HCT116 (cell line): ENCODE measurements at regions not wholly inside any gene's neighbourhood (a gene's known extent, or its start where the extent isn't known, plus 50 kb on each side); places are given as distances from the start of the nearest gene placed in this dataset.

Experiments
- ATAC-seq: fragments of 200-7000 bp; cut with Tn5 transposase; 2 replicates; pipeline ENCODE4 v1.9.1; 2020; ENCODE audit warnings: mild to moderate bottlenecking, moderate library complexity
- BruUV-seq: library from RNA; stranded (reverse); fragments of 400-500 nt; replicated peaks from 2 replicates; lab custom pipeline; 2021; lab: Mats Ljungman, UMichigan
- CTCF ChIA-PET: fragments of 300-600 bp; sonication (Branson Sonifier 250); formaldehyde crosslinking; loops from one replicate; lab custom pipeline; 2021; ENCODE audit warnings: antibody characterized with exemption; lab: Charles Lee
- POLR2A ChIA-PET: fragments of 300-600, 350-600 bp; sonication (Branson Sonifier 250); formaldehyde crosslinking; loops from one replicate; lab custom pipeline; 2021; ENCODE audit warnings: antibody characterized with exemption; lab: Charles Lee
- RAD21 ChIA-PET, 2 experiments: fragments of 300-600 bp; sonication (Branson Sonifier 250); formaldehyde crosslinking; loops; one replicate each; lab custom pipeline; 2023; ENCODE audit warnings: low total read pairs in 2 of 2; ENCODE audit not compliant: uncharacterized antibody in 2 of 2, unreplicated experiment in 2 of 2, low non-redundant PET in 1 of 2; lab: Charles Lee
- DNase-seq: peaks from one replicate; pipeline ENCODE4 v3.0.0-alpha.2; 2010; ENCODE audit warnings: low read depth, low spot score
- H2AFZ ChIP-seq: fragments of 200-600 bp; shearing (Covaris generic), sonication (generic); 2 replicates; pipeline ENCODE4 v1.6.1; 2017; ENCODE audit warnings: low read depth, mixed run types, mixed read lengths, antibody characterized with exemption, low read length; ENCODE audit not compliant: poor library complexity, severe bottlenecking
- H3K27ac ChIP-seq: 2 replicates; pipeline ENCODE4 v1.5.1; 2012; ENCODE audit warnings: low read depth, low read length
- H3K27me3 ChIP-seq: fragments of 200-600 bp; sonication (generic); 2 replicates; pipeline ENCODE4 v1.6.1; 2016; ENCODE audit warnings: mixed run types, low read length, mixed read lengths; ENCODE audit not compliant: insufficient read depth
- H3K36me3 ChIP-seq, 2 experiments: fragments of 200-500 bp in 1 of 2; fragments of 200-600 bp in 1 of 2; sonication (Bioruptor generic) in 1 of 2; sonication (generic) in 1 of 2; 2 replicates each; pipeline versions ENCODE4 v1.5.1 to v1.6.1; 2014 to 2016; ENCODE audit warnings: low read length in 2 of 2, inconsistent platforms in 1 of 2, mixed read lengths in 1 of 2, mixed run types in 1 of 2; ENCODE audit not compliant: insufficient read depth in 2 of 2, control insufficient read depth in 1 of 2
- H3K4me1 ChIP-seq, 2 experiments: fragments of 200-600 bp in 1 of 2; sonication (generic) in 1 of 2; 2 replicates each; pipeline versions ENCODE4 v1.5.1 to v1.6.1; 2012 to 2017; ENCODE audit warnings: low read length in 2 of 2, inconsistent platforms in 1 of 2, mild to moderate bottlenecking in 1 of 2, mixed read lengths in 1 of 2, mixed run types in 1 of 2, moderate library complexity in 1 of 2; ENCODE audit not compliant: insufficient read depth in 2 of 2, control insufficient read depth in 1 of 2
- H3K4me2 ChIP-seq: fragments of 200-600 bp; sonication (generic); 2 replicates; pipeline ENCODE4 v1.6.1; 2017; ENCODE audit warnings: mixed run types, low read length, mixed read lengths
- H3K4me3 ChIP-seq, 2 experiments: fragments of 200-600 bp in 1 of 2; sonication (generic) in 1 of 2; replicated peaks in 1 of 2; 2 replicates each; pipeline ENCODE4 v1.5.1; 2011 to 2016; ENCODE audit warnings: low read length in 2 of 2, control low read depth in 1 of 2, low read depth in 1 of 2, mild to moderate bottlenecking in 1 of 2, mixed read lengths in 1 of 2, mixed run types in 1 of 2
- H3K79me2 ChIP-seq: fragments of 200-600 bp; sonication (generic); 2 replicates; pipeline ENCODE4 v1.6.1; 2017; ENCODE audit warnings: mild to moderate bottlenecking, mixed run types, low read length, moderate library complexity, mixed read lengths; ENCODE audit not compliant: insufficient read depth
- H3K9ac ChIP-seq: fragments of 200-600 bp; sonication (generic); 2 replicates; pipeline ENCODE4 v1.6.1; 2016; ENCODE audit warnings: low read length, mixed read lengths
- H3K9me2 ChIP-seq: fragments of 200-600 bp; sonication (generic), shearing (Covaris generic); 2 replicates; pipeline ENCODE4 v1.6.1; 2017; ENCODE audit warnings: mixed run types, mild to moderate bottlenecking, moderate library complexity; ENCODE audit not compliant: insufficient read depth
- H3K9me3 ChIP-seq, 2 experiments: fragments of 200-500 bp in 1 of 2; fragments of 200-600 bp in 1 of 2; sonication (Bioruptor generic) in 1 of 2; sonication (generic) in 1 of 2; 2 replicates each; pipeline ENCODE4 v1.6.1; 2014 to 2017; ENCODE audit warnings: low read length in 2 of 2, mixed read lengths in 2 of 2, inconsistent platforms in 1 of 2, low read depth in 1 of 2, mild to moderate bottlenecking in 1 of 2, mixed run types in 1 of 2, moderate library complexity in 1 of 2; ENCODE audit not compliant: control insufficient read depth in 1 of 2, insufficient read depth in 1 of 2
- H4K20me1 ChIP-seq: fragments of 200-600 bp; sonication (generic), shearing (Covaris generic); 2 replicates; pipeline ENCODE4 v1.6.1; 2017; ENCODE audit warnings: mixed run types, mild to moderate bottlenecking, moderate library complexity; ENCODE audit not compliant: insufficient read depth
- CBX3 ChIP-seq: IDR thresholded peaks from 2 replicates; pipeline ENCODE4 v1.6.1; 2012; ENCODE audit warnings: low read depth
- ELF1 ChIP-seq: IDR thresholded peaks from 2 replicates; pipeline ENCODE4 v1.6.1; 2012; ENCODE audit warnings: low read depth, borderline replicate concordance
- EZH2phosphoT487 ChIP-seq: fragments of 200-600 bp; IDR thresholded peaks from 2 replicates; pipeline ENCODE4 v1.6.1; 2018; ENCODE audit warnings: antibody characterized with exemption, borderline replicate concordance
- FOSL1 ChIP-seq: IDR thresholded peaks from 2 replicates; pipeline ENCODE4 v1.6.1; 2012; ENCODE audit warnings: low read depth
- JUND ChIP-seq: IDR thresholded peaks from 2 replicates; pipeline ENCODE4 v1.6.1; 2012
- POLR2A ChIP-seq: IDR thresholded peaks from 2 replicates; pipeline ENCODE4 v1.7.0; 2011; ENCODE audit warnings: borderline replicate concordance; ENCODE audit not compliant: insufficient read depth, insufficient read length; ENCODE audit errors: extremely low read depth
- RAD21 ChIP-seq: IDR thresholded peaks from 2 replicates; pipeline ENCODE4 v1.6.1; 2012; ENCODE audit warnings: low read depth, mild to moderate bottlenecking
- SP1 ChIP-seq: IDR thresholded peaks from 2 replicates; pipeline ENCODE4 v1.6.1; 2012; ENCODE audit warnings: low read depth
- SRF ChIP-seq: IDR thresholded peaks from 2 replicates; pipeline ENCODE4 v1.6.1; 2012; ENCODE audit warnings: low read depth
- TCF7L2 ChIP-seq: IDR thresholded peaks from 2 replicates; pipeline ENCODE4 v1.7.0; 2011; ENCODE audit warnings: borderline replicate concordance, inconsistent platforms; ENCODE audit not compliant: insufficient read depth, insufficient read length; ENCODE audit errors: extremely low read depth
- YY1 ChIP-seq: IDR thresholded peaks from 2 replicates; pipeline ENCODE4 v1.6.1; 2011; ENCODE audit warnings: low read length, low read depth, moderate library complexity, mild to moderate bottlenecking; ENCODE audit not compliant: insufficient replicate concordance; ENCODE audit errors: extremely low read depth
- ZFX ChIP-seq: fragments of 450-650 bp; IDR thresholded peaks from 2 replicates; pipeline ENCODE4 v1.6.1; 2017
- ZNF274 ChIP-seq: fragments of 200-500 bp; sonication (Bioruptor generic); IDR thresholded peaks from 2 replicates; pipeline ENCODE4 v1.6.1; 2014; ENCODE audit warnings: mild to moderate bottlenecking, low read depth, low read length, inconsistent platforms
- intact Hi-C: fragments of 100-400 bp; cut with micrococcal nuclease; formaldehyde crosslinking; loops from 2 replicates; pipeline ENCODE4 v1.10.0; 2022
- TF ChIP-seq, protein P1 (sequence below): IDR thresholded peaks from 2 replicates; pipeline ENCODE4 v1.6.1; 2012
- TF ChIP-seq, protein P2 (sequence below): IDR thresholded peaks from 2 replicates; pipeline ENCODE4 v1.6.1; 2012; ENCODE audit warnings: low read depth

DNA sequence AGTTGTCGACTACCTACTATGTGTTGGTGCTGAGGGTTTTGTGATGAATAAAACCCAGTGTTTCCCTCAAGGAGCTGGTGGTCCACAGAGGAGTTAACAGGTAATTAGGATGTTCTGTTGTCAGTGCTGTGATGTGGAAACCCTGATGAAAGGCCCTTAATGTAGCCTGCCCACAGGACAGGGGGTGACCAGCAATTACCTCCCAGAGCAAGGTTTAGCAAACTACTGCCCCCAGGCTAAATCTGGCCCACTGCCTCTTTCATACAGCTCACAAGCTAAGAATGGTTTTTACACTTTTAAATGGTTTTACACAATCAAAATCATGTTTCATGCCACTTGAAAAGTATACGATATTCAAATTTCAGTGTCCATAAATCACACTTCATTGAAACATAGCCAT lies 536.2 kb downstream of the MIAT start:
- no peaks in the 10 kb centered on the region for H3K9me2 ChIP-seq
- ChIA-PET CTCF (no interaction called here), RAD21 (no interaction called here), POLR2A (no interaction called here)
- H3K9me3 ChIP-seq, result no peaks in the 10 kb centered on the region; a peak in 1 of 4 replicates
- H3K4me2 ChIP-seq, result no peak overlapping the region
- H3K27me3 ChIP-seq, result peaks cover 2% of the 10 kb centered on the region; the same call in 1 of the 2 replicates
- BruUV-seq, result no TSS peak
- H3K79me2 ChIP-seq, result no peaks in the 10 kb centered on the region
- no peaks in the 10 kb centered on the region for H3K36me3 ChIP-seq
- no peak overlapping the region for H3K9ac ChIP-seq
- no peak overlapping the region for H2AFZ ChIP-seq
- no peak overlapping the region for H3K4me3 ChIP-seq
- H3K27ac ChIP-seq, result no peak overlapping the region
- intact Hi-C loops, result no loop called here
- no peak for ATAC-seq
- no peaks in the 10 kb centered on the region for H4K20me1 ChIP-seq
- TF ChIP-seq CBX3 (no peak), ELF1 (no peak), FOSL1 (no peak), SRF (no peak), ZFX (no peak), SP1 (no peak), ZNF274 (no peak), EZH2phosphoT487 (no peak), RAD21 (no peak), YY1 (no peak), POLR2A (no peak), TCF7L2 (no peak), JUND (no peak)
- TF ChIP-seq, protein P1, sequence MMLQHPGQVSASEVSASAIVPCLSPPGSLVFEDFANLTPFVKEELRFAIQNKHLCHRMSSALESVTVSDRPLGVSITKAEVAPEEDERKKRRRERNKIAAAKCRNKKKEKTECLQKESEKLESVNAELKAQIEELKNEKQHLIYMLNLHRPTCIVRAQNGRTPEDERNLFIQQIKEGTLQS, result no peak
- TF ChIP-seq, protein P2, sequence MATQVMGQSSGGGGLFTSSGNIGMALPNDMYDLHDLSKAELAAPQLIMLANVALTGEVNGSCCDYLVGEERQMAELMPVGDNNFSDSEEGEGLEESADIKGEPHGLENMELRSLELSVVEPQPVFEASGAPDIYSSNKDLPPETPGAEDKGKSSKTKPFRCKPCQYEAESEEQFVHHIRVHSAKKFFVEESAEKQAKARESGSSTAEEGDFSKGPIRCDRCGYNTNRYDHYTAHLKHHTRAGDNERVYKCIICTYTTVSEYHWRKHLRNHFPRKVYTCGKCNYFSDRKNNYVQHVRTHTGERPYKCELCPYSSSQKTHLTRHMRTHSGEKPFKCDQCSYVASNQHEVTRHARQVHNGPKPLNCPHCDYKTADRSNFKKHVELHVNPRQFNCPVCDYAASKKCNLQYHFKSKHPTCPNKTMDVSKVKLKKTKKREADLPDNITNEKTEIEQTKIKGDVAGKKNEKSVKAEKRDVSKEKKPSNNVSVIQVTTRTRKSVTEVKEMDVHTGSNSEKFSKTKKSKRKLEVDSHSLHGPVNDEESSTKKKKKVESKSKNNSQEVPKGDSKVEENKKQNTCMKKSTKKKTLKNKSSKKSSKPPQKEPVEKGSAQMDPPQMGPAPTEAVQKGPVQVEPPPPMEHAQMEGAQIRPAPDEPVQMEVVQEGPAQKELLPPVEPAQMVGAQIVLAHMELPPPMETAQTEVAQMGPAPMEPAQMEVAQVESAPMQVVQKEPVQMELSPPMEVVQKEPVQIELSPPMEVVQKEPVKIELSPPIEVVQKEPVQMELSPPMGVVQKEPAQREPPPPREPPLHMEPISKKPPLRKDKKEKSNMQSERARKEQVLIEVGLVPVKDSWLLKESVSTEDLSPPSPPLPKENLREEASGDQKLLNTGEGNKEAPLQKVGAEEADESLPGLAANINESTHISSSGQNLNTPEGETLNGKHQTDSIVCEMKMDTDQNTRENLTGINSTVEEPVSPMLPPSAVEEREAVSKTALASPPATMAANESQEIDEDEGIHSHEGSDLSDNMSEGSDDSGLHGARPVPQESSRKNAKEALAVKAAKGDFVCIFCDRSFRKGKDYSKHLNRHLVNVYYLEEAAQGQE, result no peak
- H3K4me1 ChIP-seq, result no peaks in the 10 kb centered on the region
- no peak for DNase-seq
